WTC11 (cell line): ENCODE measurements at regions not wholly inside any gene's neighbourhood (a gene's known extent, or its start where the extent isn't known, plus 50 kb on each side); places are given as distances from the start of the nearest gene placed in this dataset.

Experiments used
- CREB1 ChIP-seq: sonication (generic); formaldehyde crosslinking; IDR thresholded peaks from 2 replicates; pipeline ENCODE4 v1.8.0; 2023; ENCODE audit warnings: mild to moderate bottlenecking, missing genetic modification reagents
- NFYB ChIP-seq: sonication (generic); formaldehyde crosslinking; conservative IDR thresholded peaks from 2 replicates; pipeline ENCODE4 v1.8.0; 2022; ENCODE audit warnings: low read depth, missing genetic modification reagents
- RELA ChIP-seq: sonication (generic); formaldehyde crosslinking; IDR thresholded peaks from 2 replicates; pipeline ENCODE4 v1.8.1; 2022; ENCODE audit warnings: missing genetic modification reagents, mild to moderate bottlenecking, borderline replicate concordance
- SMAD3 ChIP-seq: sonication (generic); formaldehyde crosslinking; IDR thresholded peaks from 2 replicates; pipeline ENCODE4 v1.8.0; 2022; ENCODE audit warnings: missing genetic modification reagents, mild to moderate bottlenecking, borderline replicate concordance
- TF ChIP-seq, protein P1 (sequence below): sonication (generic); formaldehyde crosslinking; IDR thresholded peaks from 2 replicates; pipeline ENCODE4 v1.8.1; 2023; ENCODE audit warnings: mild to moderate bottlenecking, missing genetic modification reagents, moderate library complexity
- TF ChIP-seq, protein P2 (sequence below): fragments of 200-600 bp; IDR thresholded peaks from 2 replicates; pipeline ENCODE4 v1.8.0; 2022; ENCODE audit warnings: antibody characterized with exemption
- TF ChIP-seq, protein P3 (sequence below): sonication (generic); formaldehyde crosslinking; IDR thresholded peaks from 2 replicates; pipeline ENCODE4 v1.8.1; 2022; ENCODE audit warnings: low read depth, missing genetic modification reagents, borderline replicate concordance
- TF ChIP-seq, protein P4 (sequence below): sonication (generic); formaldehyde crosslinking; IDR thresholded peaks from 2 replicates; pipeline ENCODE4 v1.8.0; 2022; ENCODE audit warnings: mild to moderate bottlenecking, missing genetic modification reagents
- TF ChIP-seq, protein P5 (sequence below): sonication (generic); formaldehyde crosslinking; IDR thresholded peaks from 2 replicates; pipeline ENCODE4 v1.8.1; 2023; ENCODE audit warnings: mild to moderate bottlenecking, moderate library complexity, missing genetic modification reagents
- TF ChIP-seq, protein P6 (sequence below): sonication (generic); formaldehyde crosslinking; IDR thresholded peaks from 2 replicates; pipeline ENCODE4 v1.8.0; 2022; ENCODE audit warnings: mild to moderate bottlenecking, missing genetic modification reagents

DNA sequence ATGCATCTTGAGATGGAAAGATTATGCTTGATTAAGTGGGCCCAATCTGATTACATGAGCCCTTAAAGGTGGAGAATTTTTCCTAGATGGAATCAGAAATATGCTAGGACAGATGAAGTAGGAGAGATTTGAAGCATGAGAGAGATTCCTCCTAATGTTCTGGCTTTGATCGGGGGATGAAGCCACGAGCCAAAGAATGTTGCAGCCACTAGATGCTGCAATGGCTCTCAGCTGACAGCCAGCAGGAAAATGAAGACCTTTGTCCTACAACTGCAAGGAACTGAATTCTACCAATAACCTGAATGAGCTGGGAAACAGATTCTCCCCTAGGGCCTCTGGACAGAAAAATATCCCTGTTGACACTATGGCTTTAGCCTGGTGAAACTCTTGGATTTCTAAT lies 82.6 kb upstream of the ATP2B1 start:
- TF ChIP-seq, protein P1, sequence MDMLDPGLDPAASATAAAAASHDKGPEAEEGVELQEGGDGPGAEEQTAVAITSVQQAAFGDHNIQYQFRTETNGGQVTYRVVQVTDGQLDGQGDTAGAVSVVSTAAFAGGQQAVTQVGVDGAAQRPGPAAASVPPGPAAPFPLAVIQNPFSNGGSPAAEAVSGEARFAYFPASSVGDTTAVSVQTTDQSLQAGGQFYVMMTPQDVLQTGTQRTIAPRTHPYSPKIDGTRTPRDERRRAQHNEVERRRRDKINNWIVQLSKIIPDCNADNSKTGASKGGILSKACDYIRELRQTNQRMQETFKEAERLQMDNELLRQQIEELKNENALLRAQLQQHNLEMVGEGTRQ (CRISPR knock-in tag), result no peak
- TF ChIP-seq, protein P2, sequence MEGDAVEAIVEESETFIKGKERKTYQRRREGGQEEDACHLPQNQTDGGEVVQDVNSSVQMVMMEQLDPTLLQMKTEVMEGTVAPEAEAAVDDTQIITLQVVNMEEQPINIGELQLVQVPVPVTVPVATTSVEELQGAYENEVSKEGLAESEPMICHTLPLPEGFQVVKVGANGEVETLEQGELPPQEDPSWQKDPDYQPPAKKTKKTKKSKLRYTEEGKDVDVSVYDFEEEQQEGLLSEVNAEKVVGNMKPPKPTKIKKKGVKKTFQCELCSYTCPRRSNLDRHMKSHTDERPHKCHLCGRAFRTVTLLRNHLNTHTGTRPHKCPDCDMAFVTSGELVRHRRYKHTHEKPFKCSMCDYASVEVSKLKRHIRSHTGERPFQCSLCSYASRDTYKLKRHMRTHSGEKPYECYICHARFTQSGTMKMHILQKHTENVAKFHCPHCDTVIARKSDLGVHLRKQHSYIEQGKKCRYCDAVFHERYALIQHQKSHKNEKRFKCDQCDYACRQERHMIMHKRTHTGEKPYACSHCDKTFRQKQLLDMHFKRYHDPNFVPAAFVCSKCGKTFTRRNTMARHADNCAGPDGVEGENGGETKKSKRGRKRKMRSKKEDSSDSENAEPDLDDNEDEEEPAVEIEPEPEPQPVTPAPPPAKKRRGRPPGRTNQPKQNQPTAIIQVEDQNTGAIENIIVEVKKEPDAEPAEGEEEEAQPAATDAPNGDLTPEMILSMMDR, result no peak
- TF ChIP-seq SMAD3 (CRISPR knock-in tag) (no peak), RELA (CRISPR knock-in tag) (no peak), CREB1 (CRISPR knock-in tag) (no peak), NFYB (CRISPR knock-in tag) (no peak)
- TF ChIP-seq, protein P3, sequence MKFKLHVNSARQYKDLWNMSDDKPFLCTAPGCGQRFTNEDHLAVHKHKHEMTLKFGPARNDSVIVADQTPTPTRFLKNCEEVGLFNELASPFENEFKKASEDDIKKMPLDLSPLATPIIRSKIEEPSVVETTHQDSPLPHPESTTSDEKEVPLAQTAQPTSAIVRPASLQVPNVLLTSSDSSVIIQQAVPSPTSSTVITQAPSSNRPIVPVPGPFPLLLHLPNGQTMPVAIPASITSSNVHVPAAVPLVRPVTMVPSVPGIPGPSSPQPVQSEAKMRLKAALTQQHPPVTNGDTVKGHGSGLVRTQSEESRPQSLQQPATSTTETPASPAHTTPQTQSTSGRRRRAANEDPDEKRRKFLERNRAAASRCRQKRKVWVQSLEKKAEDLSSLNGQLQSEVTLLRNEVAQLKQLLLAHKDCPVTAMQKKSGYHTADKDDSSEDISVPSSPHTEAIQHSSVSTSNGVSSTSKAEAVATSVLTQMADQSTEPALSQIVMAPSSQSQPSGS, result no peak
- TF ChIP-seq, protein P4, sequence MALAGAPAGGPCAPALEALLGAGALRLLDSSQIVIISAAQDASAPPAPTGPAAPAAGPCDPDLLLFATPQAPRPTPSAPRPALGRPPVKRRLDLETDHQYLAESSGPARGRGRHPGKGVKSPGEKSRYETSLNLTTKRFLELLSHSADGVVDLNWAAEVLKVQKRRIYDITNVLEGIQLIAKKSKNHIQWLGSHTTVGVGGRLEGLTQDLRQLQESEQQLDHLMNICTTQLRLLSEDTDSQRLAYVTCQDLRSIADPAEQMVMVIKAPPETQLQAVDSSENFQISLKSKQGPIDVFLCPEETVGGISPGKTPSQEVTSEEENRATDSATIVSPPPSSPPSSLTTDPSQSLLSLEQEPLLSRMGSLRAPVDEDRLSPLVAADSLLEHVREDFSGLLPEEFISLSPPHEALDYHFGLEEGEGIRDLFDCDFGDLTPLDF (CRISPR knock-in tag), result no peak
- TF ChIP-seq, protein P5, sequence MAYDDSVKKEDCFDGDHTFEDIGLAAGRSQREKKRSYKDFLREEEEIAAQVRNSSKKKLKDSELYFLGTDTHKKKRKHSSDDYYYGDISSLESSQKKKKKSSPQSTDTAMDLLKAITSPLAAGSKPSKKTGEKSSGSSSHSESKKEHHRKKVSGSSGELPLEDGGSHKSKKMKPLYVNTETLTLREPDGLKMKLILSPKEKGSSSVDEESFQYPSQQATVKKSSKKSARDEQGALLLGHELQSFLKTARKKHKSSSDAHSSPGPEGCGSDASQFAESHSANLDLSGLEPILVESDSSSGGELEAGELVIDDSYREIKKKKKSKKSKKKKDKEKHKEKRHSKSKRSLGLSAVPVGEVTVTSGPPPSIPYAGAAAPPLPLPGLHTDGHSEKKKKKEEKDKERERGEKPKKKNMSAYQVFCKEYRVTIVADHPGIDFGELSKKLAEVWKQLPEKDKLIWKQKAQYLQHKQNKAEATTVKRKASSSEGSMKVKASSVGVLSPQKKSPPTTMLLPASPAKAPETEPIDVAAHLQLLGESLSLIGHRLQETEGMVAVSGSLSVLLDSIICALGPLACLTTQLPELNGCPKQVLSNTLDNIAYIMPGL (CRISPR knock-in tag), result no peak
- TF ChIP-seq, protein P6, sequence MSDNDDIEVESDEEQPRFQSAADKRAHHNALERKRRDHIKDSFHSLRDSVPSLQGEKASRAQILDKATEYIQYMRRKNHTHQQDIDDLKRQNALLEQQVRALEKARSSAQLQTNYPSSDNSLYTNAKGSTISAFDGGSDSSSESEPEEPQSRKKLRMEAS (CRISPR knock-in tag), result no peak
